Loucy (cell line): ENCODE measurements at regions not wholly inside any gene's neighbourhood (a gene's known extent, or its start where the extent isn't known, plus 50 kb on each side); places are given as distances from the start of the nearest gene placed in this dataset.
A peak's percentile ranks its signal among the peaks of the same experiment; 100 is the strongest.

ENCODE experiments used
- H2AFZ ChIP-seq: fragments of 200-600 bp; sonication (generic); 2 replicates; pipeline ENCODE4 v1.6.0; 2016; ENCODE audit warnings: antibody characterized with exemption, mild to moderate bottlenecking, low read length, moderate library complexity
- H3F3A ChIP-seq: fragments of 200-600 bp; 2 replicates; pipeline ENCODE4 v1.6.0; 2016; ENCODE audit warnings: antibody characterized with exemption, low read depth, mild to moderate bottlenecking
- H3K27me3 ChIP-seq: fragments of 200-600 bp; sonication (generic); 2 replicates; pipeline ENCODE4 v1.6.1; 2014; ENCODE audit warnings: low read length, mild to moderate bottlenecking; ENCODE audit not compliant: insufficient read depth, poor library complexity, severe bottlenecking
- H3K36me3 ChIP-seq: fragments of 200-600 bp; sonication (generic); 2 replicates; pipeline ENCODE4 v1.6.1; 2016; ENCODE audit warnings: low read length; ENCODE audit not compliant: insufficient read depth
- H3K4me1 ChIP-seq: fragments of 200-600 bp; sonication (generic); 2 replicates; pipeline ENCODE4 v1.5.1; 2014; ENCODE audit warnings: low read length, mild to moderate bottlenecking; ENCODE audit not compliant: insufficient read depth, poor library complexity, severe bottlenecking
- H3K4me2 ChIP-seq: fragments of 200-600 bp; sonication (generic); 2 replicates; pipeline ENCODE4 v1.6.0; 2014; ENCODE audit warnings: antibody characterized with exemption, low read length, low read depth, mild to moderate bottlenecking; ENCODE audit not compliant: poor library complexity, severe bottlenecking
- H3K4me3 ChIP-seq: fragments of 200-600 bp; sonication (generic); 2 replicates; pipeline ENCODE4 v1.5.1; 2014; ENCODE audit warnings: low read length, mild to moderate bottlenecking, mixed read lengths; ENCODE audit not compliant: poor library complexity, severe bottlenecking
- H3K79me2 ChIP-seq: fragments of 200-600 bp; sonication (generic); 2 replicates; pipeline ENCODE4 v1.6.1; 2014; ENCODE audit warnings: low read length; ENCODE audit not compliant: insufficient read depth
- H3K9ac ChIP-seq: fragments of 200-600 bp; sonication (generic); 2 replicates; pipeline ENCODE4 v1.6.0; 2014; ENCODE audit warnings: mild to moderate bottlenecking, low read depth, low read length, moderate library complexity; ENCODE audit not compliant: poor library complexity, severe bottlenecking
- H3K9me2 ChIP-seq: fragments of 200-600 bp; sonication (generic); replicated peaks from 2 replicates; pipeline ENCODE4 v1.6.1; 2016; ENCODE audit warnings: low read depth, low read length, mixed read lengths
- H3K9me3 ChIP-seq: fragments of 200-600 bp; sonication (generic); 2 replicates; pipeline ENCODE4 v1.6.1; 2014; ENCODE audit warnings: mild to moderate bottlenecking, antibody characterized with exemption, low read length, low read depth; ENCODE audit not compliant: insufficient read depth
- H4K20me1 ChIP-seq: fragments of 200-600 bp; sonication (generic); 2 replicates; pipeline ENCODE4 v1.6.0; 2014; ENCODE audit warnings: antibody characterized with exemption, low read length, mild to moderate bottlenecking; ENCODE audit not compliant: insufficient read depth, poor library complexity, severe bottlenecking
- EZH2phosphoT487 ChIP-seq: fragments of 200-600 bp; IDR thresholded peaks from 2 replicates; pipeline ENCODE4 v1.6.1; 2018; ENCODE audit warnings: antibody characterized with exemption, mild to moderate bottlenecking, moderate library complexity, borderline replicate concordance
- TF ChIP-seq, protein P1 (sequence below): fragments of 200-600 bp; sonication (generic); conservative IDR thresholded peaks from 2 replicates; pipeline ENCODE4 v1.5.1; 2014; ENCODE audit warnings: mild to moderate bottlenecking, antibody characterized with exemption, low read length

GRCh38 chr14:89624500-89625156 is 207.6 kb upstream of the FOXN3 start:
- H3K4me2 ChIP-seq, result no peak overlapping the region
- no peaks in the 10 kb centered on the region for H4K20me1 ChIP-seq
- TF ChIP-seq EZH2phosphoT487, result no peak
- TF ChIP-seq, protein P1, sequence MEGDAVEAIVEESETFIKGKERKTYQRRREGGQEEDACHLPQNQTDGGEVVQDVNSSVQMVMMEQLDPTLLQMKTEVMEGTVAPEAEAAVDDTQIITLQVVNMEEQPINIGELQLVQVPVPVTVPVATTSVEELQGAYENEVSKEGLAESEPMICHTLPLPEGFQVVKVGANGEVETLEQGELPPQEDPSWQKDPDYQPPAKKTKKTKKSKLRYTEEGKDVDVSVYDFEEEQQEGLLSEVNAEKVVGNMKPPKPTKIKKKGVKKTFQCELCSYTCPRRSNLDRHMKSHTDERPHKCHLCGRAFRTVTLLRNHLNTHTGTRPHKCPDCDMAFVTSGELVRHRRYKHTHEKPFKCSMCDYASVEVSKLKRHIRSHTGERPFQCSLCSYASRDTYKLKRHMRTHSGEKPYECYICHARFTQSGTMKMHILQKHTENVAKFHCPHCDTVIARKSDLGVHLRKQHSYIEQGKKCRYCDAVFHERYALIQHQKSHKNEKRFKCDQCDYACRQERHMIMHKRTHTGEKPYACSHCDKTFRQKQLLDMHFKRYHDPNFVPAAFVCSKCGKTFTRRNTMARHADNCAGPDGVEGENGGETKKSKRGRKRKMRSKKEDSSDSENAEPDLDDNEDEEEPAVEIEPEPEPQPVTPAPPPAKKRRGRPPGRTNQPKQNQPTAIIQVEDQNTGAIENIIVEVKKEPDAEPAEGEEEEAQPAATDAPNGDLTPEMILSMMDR, result no peak
- H2AFZ ChIP-seq, result no peak overlapping the region
- H3K9me2 ChIP-seq, result no peaks in the 10 kb centered on the region
- peaks cover 3% of the 10 kb centered on the region; the same call in 1 of the 2 replicates for H3K79me2 ChIP-seq
- H3K4me3 ChIP-seq, result no peak overlapping the region
- no peaks in the 10 kb centered on the region; the same call in 1 of the 2 replicates for H3K9me3 ChIP-seq
- H3F3A ChIP-seq, result no peaks in the 10 kb centered on the region
- H3K27me3 ChIP-seq, result no peaks in the 10 kb centered on the region
- H3K4me1 ChIP-seq, result peaks cover 27% of the 10 kb centered on the region
- H3K9ac ChIP-seq, result no peak overlapping the region
- H3K36me3 ChIP-seq, result no peaks in the 10 kb centered on the region

GRCh38 chr14:89621791-89622638 is 205.0 kb upstream of the FOXN3 start:
- no peaks in the 10 kb centered on the region for H3K9me2 ChIP-seq
- no peaks in the 10 kb centered on the region for H3K36me3 ChIP-seq
- no peak overlapping the region for H3K9ac ChIP-seq
- no peak overlapping the region for H3K4me2 ChIP-seq
- no peak overlapping the region for H2AFZ ChIP-seq
- no peaks in the 10 kb centered on the region; the same call in 1 of the 2 replicates for H3K9me3 ChIP-seq
- peaks cover 22% of the 10 kb centered on the region for H3K79me2 ChIP-seq
- peaks cover 40% of the 10 kb centered on the region for H3K4me1 ChIP-seq
- H3K4me3 ChIP-seq, result no peak overlapping the region
- no peaks in the 10 kb centered on the region for H3K27me3 ChIP-seq
- H4K20me1 ChIP-seq, result no peaks in the 10 kb centered on the region
- H3F3A ChIP-seq, result no peaks in the 10 kb centered on the region; the same call in 1 of the 2 replicates
- TF ChIP-seq, protein P1, result no peak
- no peak for TF ChIP-seq EZH2phosphoT487

GRCh38 chr14:89621009-89621421 is 204.0 kb upstream of the FOXN3 start:
- H3K9me3 ChIP-seq, result no peaks in the 10 kb centered on the region
- peak overlapping the region; percentile 92 for H3K4me2 ChIP-seq
- peaks cover 49% of the 10 kb centered on the region for H3K4me1 ChIP-seq
- no peaks in the 10 kb centered on the region for H3K9me2 ChIP-seq
- no peaks in the 10 kb centered on the region for H3K36me3 ChIP-seq
- peak overlapping the region; percentile 81 for H3K9ac ChIP-seq
- H2AFZ ChIP-seq, result peak overlapping the region; percentile 47
- H3K4me3 ChIP-seq, result peak overlapping the region; percentile 4
- no peaks in the 10 kb centered on the region; the same call in 1 of the 2 replicates for H3F3A ChIP-seq
- H3K79me2 ChIP-seq, result peaks cover 32% of the 10 kb centered on the region
- no peaks in the 10 kb centered on the region for H3K27me3 ChIP-seq
- no peaks in the 10 kb centered on the region for H4K20me1 ChIP-seq
- no peak for TF ChIP-seq EZH2phosphoT487
- TF ChIP-seq, protein P1, result no peak
